Motor neuron (in vitro differentiated cells): ENCODE measurements at regions not wholly inside any gene's neighbourhood (a gene's known extent, or its start where the extent isn't known, plus 50 kb on each side); places are given as distances from the start of the nearest gene placed in this dataset.

Experiments
- ATAC-seq, 8 experiments: fragments of 200-7000 bp; cut with Tn5 transposase; replicated peaks in 6 of 8; 2 replicates each; pipeline ENCODE4 v1.8.0; 2021; ENCODE audit warnings: mild to moderate bottlenecking in 8 of 8, moderate library complexity in 8 of 8
- H3K27ac ChIP-seq, 2 donors: fragments of 250-450 bp; sonication (Bioruptor Pico); 2 replicates each; pipeline ENCODE4 v1.9.0; 2021; ENCODE audit warnings: antibody characterized with exemption in 2 of 2, mild to moderate bottlenecking in 2 of 2, moderate library complexity in 1 of 2
- H3K4me1 ChIP-seq, 2 donors: fragments of 250-450 bp; sonication (Bioruptor Pico); replicated peaks in 1 of 2; 2 replicates each; pipeline ENCODE4 v1.6.1; 2021; ENCODE audit warnings: antibody characterized with exemption in 2 of 2, mild to moderate bottlenecking in 2 of 2, moderate library complexity in 1 of 2
- H3K4me3 ChIP-seq, 5 donors: fragments of 250-450 bp; sonication (Bioruptor Pico); 2 replicates each; pipeline ENCODE4 v1.9.0; 2021; ENCODE audit warnings: antibody characterized with exemption in 5 of 5, mild to moderate bottlenecking in 5 of 5, moderate library complexity in 4 of 5
- WGBS, 10 experiments: fragments of 450-650 bp; shearing (Covaris generic); methylation state at CpG; one replicate each; pipeline ENCODE4 v1.0.0; 2022; 5-methylcytosine and 5-hydroxymethylcytosine counted together
- in situ Hi-C, 9 experiments: fragments of 400-800 bp; cut with MboI; loops; one replicate each; pipeline ENCODE4 v1.15.0; 2021; ENCODE audit warnings: low sequenced_read_pairs in 9 of 9, low pct_unique_long_range_greater_than_20kb in 2 of 9; ENCODE audit not compliant: unreplicated experiment in 9 of 9

DNA sequence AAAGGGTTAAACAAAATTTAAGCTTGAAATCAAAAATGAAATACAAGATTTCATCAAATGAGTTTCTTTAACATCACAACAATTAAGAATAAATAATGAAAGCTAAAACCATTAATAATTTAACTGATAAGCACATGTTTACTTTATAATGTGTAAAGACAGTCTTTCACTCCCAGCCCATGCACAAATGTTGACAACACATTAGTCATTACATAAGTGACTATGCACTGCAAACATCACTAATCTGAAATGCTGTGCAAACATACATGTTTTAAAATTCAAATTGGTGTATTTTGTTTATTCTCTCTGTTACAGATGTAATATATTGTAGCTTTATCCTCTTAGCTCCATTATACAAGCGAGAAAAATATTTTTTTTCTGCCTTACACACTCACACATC is 220.6 kb upstream of the CPXCR1 start:
- ATAC-seq, result no peak
- in situ Hi-C loops, result no loop called here
- Histone ChIP-seq H3K4me3 (no peak overlapping the region), H3K4me1 (no peaks in the 10 kb centered on the region), H3K27ac (no peak overlapping the region)
- WGBS, 10 experiments, result 0 to 80% (median 7%) methylated on average over 1 of the region's 1 CpG; no CpG with 5 or more reads in 6 of the 10 experiments

DNA sequence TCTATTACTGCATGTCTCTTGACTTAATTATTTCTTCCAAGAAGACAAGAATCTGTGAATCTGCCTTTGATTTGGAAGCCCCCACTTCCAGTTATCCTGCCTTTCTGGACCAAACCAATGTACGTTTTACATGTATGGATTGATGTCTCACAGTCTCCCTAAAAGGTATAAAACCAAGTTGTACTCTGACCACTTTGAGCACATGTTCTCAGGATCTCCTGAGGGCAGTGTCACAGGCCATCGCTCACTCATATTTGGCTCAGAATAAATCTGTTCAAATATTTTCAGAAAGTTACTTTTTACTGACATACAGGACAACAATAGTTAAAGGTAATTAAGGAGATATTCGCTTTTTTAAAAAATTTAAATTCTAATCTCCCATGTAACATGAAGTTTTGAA is 188.6 kb upstream of the CPXCR1 start:
- in situ Hi-C loops, result no loop called here
- Histone ChIP-seq H3K4me3 (no peak overlapping the region), H3K4me1 (no peaks in the 10 kb centered on the region), H3K27ac (no peak overlapping the region)
- no peak for ATAC-seq
- 40 to 100% (median 100%) methylated on average over 1 to 2 of the region's 3 CpGs; no CpG with 5 or more reads in 5 of the 10 experiments for WGBS, 10 experiments

GRCh38 chrX:88560673-88561330 is 186.2 kb upstream of the CPXCR1 start:
- Histone ChIP-seq H3K27ac (no peak overlapping the region), H3K4me1 (no peaks in the 10 kb centered on the region), H3K4me3 (no peak overlapping the region)
- in situ Hi-C loops, result no loop called here
- 0 to 20% (median 17%) methylated on average over 1 to 4 of the region's 4 CpGs; no CpG with 5 or more reads in 6 of the 10 experiments for WGBS, 10 experiments
- ATAC-seq, result no peak

DNA sequence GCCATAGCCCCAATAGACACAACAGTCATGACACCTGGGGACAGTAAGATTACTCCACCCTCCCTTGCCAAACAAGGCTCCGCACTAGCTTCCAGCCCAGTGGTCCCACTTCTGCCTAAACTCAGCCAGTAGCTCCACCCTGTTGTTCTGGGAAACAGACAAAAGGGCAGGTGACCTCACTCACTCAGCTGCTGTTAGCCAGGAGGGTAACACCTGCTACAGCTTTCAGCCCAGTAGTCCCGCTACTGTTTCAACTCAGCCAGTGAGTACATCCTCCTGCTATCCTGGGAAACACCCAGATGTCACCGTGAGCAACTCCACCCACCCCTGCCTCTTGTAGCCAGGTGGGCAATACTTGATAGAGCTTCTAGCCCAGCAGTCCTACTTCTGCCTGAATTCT is 162.7 kb upstream of the CPXCR1 start:
- in situ Hi-C loops, result no loop called here
- Histone ChIP-seq H3K4me1 (no peaks in the 10 kb centered on the region), H3K27ac (no peak overlapping the region), H3K4me3 (no peak overlapping the region)
- WGBS, 10 experiments, result 90% methylated on average over 2 of the region's 3 CpGs; no CpG with 5 or more reads in 9 of the 10 experiments
- ATAC-seq, result no peak

- Histone ChIP-seq H3K4me3 (no peak overlapping the region), H3K27ac (no peak overlapping the region), H3K4me1 (no peaks in the 10 kb centered on the region)
- in situ Hi-C loops, result no loop called here
- ATAC-seq, result no peak
These were observed 160.7 kb upstream of the CPXCR1 start for GRCh38 chrX:88586317-88586716.

DNA sequence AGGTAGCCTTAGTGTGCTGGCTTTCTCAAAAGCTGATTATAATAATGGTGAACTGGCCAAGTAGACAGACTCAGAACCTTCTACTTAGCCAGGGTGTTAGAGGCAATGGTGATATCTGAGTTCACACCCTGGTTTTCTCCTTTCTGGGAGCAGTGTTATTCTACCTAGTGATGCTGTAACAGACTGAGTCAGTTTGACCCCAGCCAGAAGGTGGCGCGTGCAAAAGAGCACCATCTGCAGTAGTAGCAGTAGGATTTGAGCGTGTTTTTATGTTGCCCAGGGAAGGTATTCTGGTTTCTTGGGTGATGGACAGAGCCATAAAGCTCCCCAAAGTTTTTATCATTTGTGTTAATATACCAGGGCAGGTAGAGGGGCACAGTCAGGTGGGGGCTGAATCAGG is 143.8 kb upstream of the CPXCR1 start:
- no CpG with 5 or more reads among the region's 3 CpGs for WGBS, 10 experiments
- in situ Hi-C loops, result no loop called here

GRCh38 chrX:88604433-88605221 is 142.4 kb upstream of the CPXCR1 start:
- no peaks in the 10 kb centered on the region for H3K4me1 ChIP-seq
- peak in 5 of 8 experiments; percentile 28 to 96 (median 74) for ATAC-seq
- no peak overlapping the region for H3K4me3 ChIP-seq
- in situ Hi-C loops, result no loop called here
- WGBS, 10 experiments, result 0 to 86% (median 70%) methylated on average over 1 to 5 of the region's 5 CpGs; no CpG with 5 or more reads in 6 of the 10 experiments
- no peak overlapping the region for H3K27ac ChIP-seq

More for the DNA sequence above, 143.8 kb upstream of the CPXCR1 start:
- no peak overlapping the region for H3K4me3 ChIP-seq
- no peak overlapping the region for H3K27ac ChIP-seq
- no peak for ATAC-seq
- no peaks in the 10 kb centered on the region for H3K4me1 ChIP-seq

- ATAC-seq, result no peak
- Histone ChIP-seq H3K4me1 (no peaks in the 10 kb centered on the region), H3K27ac (no peak overlapping the region), H3K4me3 (no peak overlapping the region)
- in situ Hi-C loops, result no loop called here
- 0 to 100% (median 43%) methylated on average over 1 to 4 of the region's 4 CpGs; no CpG with 5 or more reads in 4 of the 10 experiments for WGBS, 10 experiments
These were observed 141.8 kb upstream of the CPXCR1 start for GRCh38 chrX:88605222-88605583.

GRCh38 chrX:88612870-88613329 is 134.1 kb upstream of the CPXCR1 start:
- 20 to 60% (median 33%) methylated on average over 1 to 4 of the region's 4 CpGs; no CpG with 5 or more reads in 7 of the 10 experiments for WGBS, 10 experiments
- H3K4me1 ChIP-seq, result no peaks in the 10 kb centered on the region
- ATAC-seq, result no peak
- no peak overlapping the region for H3K27ac ChIP-seq
- in situ Hi-C loops, result no loop called here
- no peak overlapping the region for H3K4me3 ChIP-seq

GRCh38 chrX:88613338-88613737 is 133.7 kb upstream of the CPXCR1 start:
- ATAC-seq, result peak in 2 of 8 experiments; percentile 36 to 49
- Histone ChIP-seq H3K4me1 (no peaks in the 10 kb centered on the region), H3K4me3 (no peak overlapping the region), H3K27ac (no peak overlapping the region)
- in situ Hi-C loops, result no loop called here

GRCh38 chrX:88621278-88621677 is 125.7 kb upstream of the CPXCR1 start:
- Histone ChIP-seq H3K4me1 (no peaks in the 10 kb centered on the region), H3K4me3 (no peak overlapping the region), H3K27ac (no peak overlapping the region)
- 0 to 70% (median 44%) methylated on average over 1 to 2 of the region's 2 CpGs; no CpG with 5 or more reads in 3 of the 10 experiments for WGBS, 10 experiments
- no peak for ATAC-seq
- in situ Hi-C loops, result no loop called here

DNA sequence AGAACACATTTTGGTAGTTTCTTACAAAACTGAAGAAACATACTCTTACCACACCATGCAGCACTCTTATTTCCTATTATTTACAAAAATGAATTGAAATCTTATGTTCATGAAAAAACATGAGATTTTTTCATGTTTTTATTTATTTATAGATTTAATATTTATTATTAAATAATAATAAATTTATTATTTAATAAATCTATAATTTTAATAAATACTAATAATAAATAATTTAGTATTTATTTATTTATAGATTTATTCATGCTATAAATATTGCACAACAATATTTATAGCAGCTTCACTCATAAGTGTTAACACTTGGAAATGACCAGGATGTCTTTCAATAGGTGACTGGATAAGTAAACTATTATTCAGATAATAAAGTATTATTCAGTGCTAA is 91.6 kb upstream of the CPXCR1 start:
- Histone ChIP-seq H3K4me1 (no peaks in the 10 kb centered on the region), H3K4me3 (no peak overlapping the region), H3K27ac (no peak overlapping the region)
- no peak for ATAC-seq
- in situ Hi-C loops, result no loop called here

DNA sequence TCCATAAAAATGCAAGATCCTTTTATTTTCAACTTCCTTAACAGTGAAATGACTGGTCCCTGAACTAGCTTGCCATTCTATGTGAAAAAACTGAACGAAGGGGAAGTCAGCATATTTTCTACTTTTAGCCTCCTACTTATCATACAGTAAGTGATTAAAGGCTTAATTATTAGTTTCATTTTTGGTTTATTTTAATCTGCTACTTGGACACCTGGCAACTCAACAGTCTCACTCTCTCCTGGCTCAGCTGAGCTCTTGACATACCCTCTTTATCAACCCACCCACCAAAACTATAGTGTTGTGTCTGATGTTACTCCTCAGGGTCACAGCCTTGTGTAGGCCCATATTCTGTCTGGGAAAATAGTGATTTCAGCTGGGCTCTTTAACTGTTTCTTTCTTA is 86.2 kb upstream of the CPXCR1 start:
- in situ Hi-C loops, result no loop called here
- no peak for ATAC-seq
- Histone ChIP-seq H3K4me3 (no peak overlapping the region), H3K4me1 (no peaks in the 10 kb centered on the region), H3K27ac (no peak overlapping the region)
- WGBS, 10 experiments, result 0 to 67% methylated on average over 1 of the region's 1 CpG; no CpG with 5 or more reads in 8 of the 10 experiments

DNA sequence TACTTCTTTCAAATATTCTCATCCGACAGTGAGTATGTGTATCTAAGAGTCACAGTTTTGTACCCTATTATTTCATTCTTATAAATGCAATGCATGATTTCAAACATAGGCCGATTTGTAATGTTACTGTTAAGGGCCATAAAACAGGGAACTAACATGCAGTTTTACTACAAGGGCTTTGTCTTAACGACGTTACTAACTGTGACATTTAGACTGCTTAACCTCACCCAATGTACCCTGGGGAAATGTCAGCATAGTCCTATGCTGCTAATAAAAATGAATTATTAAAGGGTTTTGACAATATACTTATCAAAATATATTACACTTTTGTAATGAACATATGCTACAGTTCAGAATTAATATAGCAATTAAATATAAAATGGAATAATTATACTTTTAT is 74.8 kb upstream of the CPXCR1 start:
- no peak overlapping the region for H3K4me3 ChIP-seq
- H3K4me1 ChIP-seq, result no peaks in the 10 kb centered on the region
- H3K27ac ChIP-seq, result no peak overlapping the region
- ATAC-seq, result peak in 3 of 8 experiments; percentile 50 to 85 (median 62)
- 0 to 100% (median 48%) methylated on average over 1 to 4 of the region's 4 CpGs; no CpG with 5 or more reads in 4 of the 10 experiments for WGBS, 10 experiments
- in situ Hi-C loops, result no loop called here
